ENCODE measurements at regions not wholly inside any gene's neighbourhood (a gene's known extent, or its start where the extent isn't known, plus 50 kb on each side); places are given as distances from the start of the nearest gene placed in this dataset.

DNA sequence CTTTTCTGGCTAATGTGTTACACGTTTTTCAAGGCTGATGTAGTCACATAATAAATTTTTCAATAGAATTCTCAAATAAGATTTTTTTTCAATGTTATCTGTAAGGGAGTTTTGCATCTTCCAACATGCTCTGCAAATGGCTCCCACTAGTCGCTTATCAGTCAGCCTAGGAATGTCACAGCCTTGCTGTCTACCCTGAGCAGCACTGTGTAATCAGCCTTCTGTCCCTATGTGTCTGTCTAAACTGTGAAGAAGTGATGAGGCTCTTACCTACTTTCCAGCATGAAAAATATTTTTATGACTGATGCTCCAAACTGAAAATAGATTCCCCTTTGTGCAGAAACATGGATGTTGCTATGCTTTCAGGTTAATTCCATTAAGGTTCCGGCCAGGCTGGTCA lies 75.1 kb upstream of the FAM216B start:
- TF ChIP-seq, protein P1, sequence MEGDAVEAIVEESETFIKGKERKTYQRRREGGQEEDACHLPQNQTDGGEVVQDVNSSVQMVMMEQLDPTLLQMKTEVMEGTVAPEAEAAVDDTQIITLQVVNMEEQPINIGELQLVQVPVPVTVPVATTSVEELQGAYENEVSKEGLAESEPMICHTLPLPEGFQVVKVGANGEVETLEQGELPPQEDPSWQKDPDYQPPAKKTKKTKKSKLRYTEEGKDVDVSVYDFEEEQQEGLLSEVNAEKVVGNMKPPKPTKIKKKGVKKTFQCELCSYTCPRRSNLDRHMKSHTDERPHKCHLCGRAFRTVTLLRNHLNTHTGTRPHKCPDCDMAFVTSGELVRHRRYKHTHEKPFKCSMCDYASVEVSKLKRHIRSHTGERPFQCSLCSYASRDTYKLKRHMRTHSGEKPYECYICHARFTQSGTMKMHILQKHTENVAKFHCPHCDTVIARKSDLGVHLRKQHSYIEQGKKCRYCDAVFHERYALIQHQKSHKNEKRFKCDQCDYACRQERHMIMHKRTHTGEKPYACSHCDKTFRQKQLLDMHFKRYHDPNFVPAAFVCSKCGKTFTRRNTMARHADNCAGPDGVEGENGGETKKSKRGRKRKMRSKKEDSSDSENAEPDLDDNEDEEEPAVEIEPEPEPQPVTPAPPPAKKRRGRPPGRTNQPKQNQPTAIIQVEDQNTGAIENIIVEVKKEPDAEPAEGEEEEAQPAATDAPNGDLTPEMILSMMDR (IDR thresholded peaks at IDR 0.05; ENCODE audit: low read depth, low read length) = no peak
- no peak for TF ChIP-seq EZH2phosphoT487 (IDR thresholded peaks at IDR 0.05; ENCODE audit: low read depth)
